Uterus (tissue), 2 donors: ENCODE measurements at regions not wholly inside any gene's neighbourhood (a gene's known extent, or its start where the extent isn't known, plus 50 kb on each side); places are given as distances from the start of the nearest gene placed in this dataset.

Experiments
- POLR2A ChIP-seq, 2 donors: fragments of 450-650 bp; IDR thresholded peaks; one replicate each; pipeline ENCODE4 v1.6.1; 2016; ENCODE audit warnings: antibody characterized with exemption in 2 of 2, mild to moderate bottlenecking in 1 of 2, moderate library complexity in 1 of 2
- TF ChIP-seq, protein P1 (sequence below), 4 experiments: fragments of 200-600 bp in 2 of 4; fragments of 450-650 bp in 2 of 4; sonication (generic) in 2 of 4; IDR thresholded peaks; one replicate each; pipeline ENCODE4 v1.5.1; 2016 to 2019; ENCODE audit warnings: antibody characterized with exemption in 4 of 4, mild to moderate bottlenecking in 2 of 4, moderate library complexity in 1 of 4

DNA sequence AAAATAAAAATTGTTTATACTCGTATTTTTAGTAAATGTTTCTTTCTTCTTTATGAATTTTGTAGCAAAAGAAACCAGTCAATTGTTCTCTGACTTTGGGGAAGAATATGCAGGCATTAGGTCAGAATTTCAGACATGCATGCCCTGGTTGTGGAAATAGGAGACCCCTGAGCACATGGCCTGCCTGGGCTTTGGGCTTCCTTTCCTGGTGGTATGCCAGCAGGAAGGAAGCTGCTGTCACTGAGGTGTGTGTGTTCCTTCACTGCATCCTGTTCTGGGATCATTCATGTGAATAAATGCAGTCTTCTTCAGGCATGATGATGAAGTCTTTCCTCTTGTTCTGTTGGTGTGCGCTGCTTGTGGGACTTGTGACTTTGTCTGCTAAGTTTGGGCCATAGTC, 920.2 kb upstream of the VRK2 start:
- TF ChIP-seq, protein P1, sequence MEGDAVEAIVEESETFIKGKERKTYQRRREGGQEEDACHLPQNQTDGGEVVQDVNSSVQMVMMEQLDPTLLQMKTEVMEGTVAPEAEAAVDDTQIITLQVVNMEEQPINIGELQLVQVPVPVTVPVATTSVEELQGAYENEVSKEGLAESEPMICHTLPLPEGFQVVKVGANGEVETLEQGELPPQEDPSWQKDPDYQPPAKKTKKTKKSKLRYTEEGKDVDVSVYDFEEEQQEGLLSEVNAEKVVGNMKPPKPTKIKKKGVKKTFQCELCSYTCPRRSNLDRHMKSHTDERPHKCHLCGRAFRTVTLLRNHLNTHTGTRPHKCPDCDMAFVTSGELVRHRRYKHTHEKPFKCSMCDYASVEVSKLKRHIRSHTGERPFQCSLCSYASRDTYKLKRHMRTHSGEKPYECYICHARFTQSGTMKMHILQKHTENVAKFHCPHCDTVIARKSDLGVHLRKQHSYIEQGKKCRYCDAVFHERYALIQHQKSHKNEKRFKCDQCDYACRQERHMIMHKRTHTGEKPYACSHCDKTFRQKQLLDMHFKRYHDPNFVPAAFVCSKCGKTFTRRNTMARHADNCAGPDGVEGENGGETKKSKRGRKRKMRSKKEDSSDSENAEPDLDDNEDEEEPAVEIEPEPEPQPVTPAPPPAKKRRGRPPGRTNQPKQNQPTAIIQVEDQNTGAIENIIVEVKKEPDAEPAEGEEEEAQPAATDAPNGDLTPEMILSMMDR (IDR thresholded peaks at IDR 0.05): no peak
- TF ChIP-seq POLR2A (IDR thresholded peaks at IDR 0.05): no peak
